ENCODE measurements at regions not wholly inside any gene's neighbourhood (a gene's known extent, or its start where the extent isn't known, plus 50 kb on each side); places are given as distances from the start of the nearest gene placed in this dataset.
A peak's percentile ranks its signal among the peaks of the same experiment; 100 is the strongest.

DNA sequence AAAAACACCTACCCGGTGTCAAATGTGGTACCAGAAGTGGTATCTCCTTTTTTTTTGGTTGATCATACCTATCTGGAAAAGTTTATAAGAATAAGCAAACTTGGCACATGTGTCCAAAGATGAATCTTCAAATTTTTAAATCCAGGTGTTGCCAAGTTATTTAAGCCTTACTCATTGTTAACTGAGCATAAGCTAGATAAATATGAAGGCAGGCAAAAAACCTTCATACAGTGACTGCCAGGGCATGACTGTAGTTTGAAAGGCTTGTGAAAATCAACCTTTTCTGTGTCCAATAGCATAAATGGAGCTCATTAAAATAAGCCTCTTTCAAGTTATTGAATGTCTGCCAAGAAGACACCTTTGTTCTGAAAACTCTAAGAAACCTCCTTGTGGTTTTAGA is 699.2 kb downstream of the DOK5 start:
- peak; percentile 15 for DNase-seq (ENCODE audit: low read depth)
- H3K4me3 ChIP-seq (ENCODE audit: low read length): no peak overlapping the region
- TF ChIP-seq, protein P1, sequence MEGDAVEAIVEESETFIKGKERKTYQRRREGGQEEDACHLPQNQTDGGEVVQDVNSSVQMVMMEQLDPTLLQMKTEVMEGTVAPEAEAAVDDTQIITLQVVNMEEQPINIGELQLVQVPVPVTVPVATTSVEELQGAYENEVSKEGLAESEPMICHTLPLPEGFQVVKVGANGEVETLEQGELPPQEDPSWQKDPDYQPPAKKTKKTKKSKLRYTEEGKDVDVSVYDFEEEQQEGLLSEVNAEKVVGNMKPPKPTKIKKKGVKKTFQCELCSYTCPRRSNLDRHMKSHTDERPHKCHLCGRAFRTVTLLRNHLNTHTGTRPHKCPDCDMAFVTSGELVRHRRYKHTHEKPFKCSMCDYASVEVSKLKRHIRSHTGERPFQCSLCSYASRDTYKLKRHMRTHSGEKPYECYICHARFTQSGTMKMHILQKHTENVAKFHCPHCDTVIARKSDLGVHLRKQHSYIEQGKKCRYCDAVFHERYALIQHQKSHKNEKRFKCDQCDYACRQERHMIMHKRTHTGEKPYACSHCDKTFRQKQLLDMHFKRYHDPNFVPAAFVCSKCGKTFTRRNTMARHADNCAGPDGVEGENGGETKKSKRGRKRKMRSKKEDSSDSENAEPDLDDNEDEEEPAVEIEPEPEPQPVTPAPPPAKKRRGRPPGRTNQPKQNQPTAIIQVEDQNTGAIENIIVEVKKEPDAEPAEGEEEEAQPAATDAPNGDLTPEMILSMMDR (IDR thresholded peaks at IDR 0.05; ENCODE audit: insufficient read depth, low read depth, low read length, missing control alignments): no peak

DNA sequence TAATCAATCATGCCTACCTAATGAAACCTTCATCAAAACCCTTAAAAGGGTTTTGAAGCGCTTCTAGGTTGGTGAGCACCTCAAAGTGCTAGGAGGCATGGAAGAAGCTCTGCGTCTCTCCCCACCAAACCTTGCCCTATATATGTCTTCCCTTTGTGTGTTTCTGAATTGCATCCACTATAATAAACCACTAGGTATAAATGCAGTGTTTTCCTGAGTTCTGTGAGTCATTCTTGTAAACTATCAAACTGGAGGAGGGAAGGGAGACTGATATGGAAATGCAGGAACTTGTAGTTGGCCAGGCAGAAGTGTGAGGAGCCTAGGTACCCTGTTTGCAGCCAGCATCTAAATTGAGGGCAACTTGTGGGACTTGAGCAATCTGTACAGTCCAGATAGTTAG is 698.8 kb downstream of the DOK5 start:
- TF ChIP-seq, protein P1 (IDR thresholded peaks at IDR 0.05; ENCODE audit: insufficient read depth, low read depth, low read length, missing control alignments): no peak
- H3K4me3 ChIP-seq (ENCODE audit: low read length): no peak overlapping the region
- peak; percentile 24 for DNase-seq (ENCODE audit: low read depth)

DNA sequence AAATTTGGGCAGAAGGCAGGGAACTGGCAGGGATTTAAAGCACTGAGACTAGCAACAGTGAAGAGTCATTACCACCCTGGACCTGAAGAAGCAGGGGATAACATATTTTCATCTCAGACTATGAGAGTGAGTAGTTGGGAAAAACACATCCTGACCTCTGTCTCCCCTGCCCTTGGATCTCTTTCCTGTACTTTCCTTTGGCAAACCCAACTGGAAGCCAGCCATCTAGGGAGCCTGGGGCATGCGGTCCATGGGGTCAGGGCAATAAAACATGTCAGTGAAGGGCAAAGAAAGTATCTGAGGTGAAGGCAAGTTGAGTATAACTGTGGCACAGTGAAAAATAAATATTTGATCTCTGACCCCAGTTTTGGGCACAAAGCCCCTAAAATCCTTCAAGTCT is 698.2 kb downstream of the DOK5 start:
- DNase-seq (ENCODE audit: low read depth): no peak
- H3K4me3 ChIP-seq (ENCODE audit: low read length): no peak overlapping the region
- TF ChIP-seq, protein P1 (IDR thresholded peaks at IDR 0.05; ENCODE audit: insufficient read depth, low read depth, low read length, missing control alignments): no peak

DNA sequence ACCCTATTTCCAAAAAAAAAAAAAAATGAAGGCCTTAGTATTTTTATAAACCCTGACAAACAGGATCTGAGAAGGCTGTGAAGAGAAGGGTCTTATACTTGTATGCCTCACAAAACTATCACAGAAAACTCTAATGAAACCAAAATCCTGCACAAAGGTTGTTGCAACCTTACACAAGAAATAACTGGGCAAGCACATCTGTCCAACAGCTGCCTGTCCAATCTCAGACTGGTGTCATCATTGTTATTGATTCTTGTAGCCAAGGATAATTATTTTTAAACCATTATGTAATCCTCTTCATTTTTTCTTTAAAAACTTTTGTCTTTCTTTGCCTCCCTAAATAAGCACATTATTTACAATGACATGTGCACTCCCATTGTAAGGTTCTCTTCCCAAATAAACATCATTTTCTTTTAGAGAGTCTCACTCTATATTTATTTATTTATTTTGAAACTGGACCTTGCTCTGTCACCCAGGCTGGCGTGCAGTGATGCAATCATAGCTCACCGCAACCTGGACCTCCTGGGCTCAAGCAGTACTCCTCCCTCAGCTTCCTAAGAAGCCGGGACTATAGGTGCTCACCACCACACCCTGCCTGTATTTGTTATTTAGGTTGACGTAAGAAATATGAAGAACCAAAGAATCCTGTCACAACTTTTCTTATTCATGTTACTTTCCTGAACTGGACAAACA is 697.1 kb downstream of the DOK5 start:
- TF ChIP-seq, protein P1 (IDR thresholded peaks at IDR 0.05; ENCODE audit: insufficient read depth, low read depth, low read length, missing control alignments): no peak
- no peak overlapping the region for H3K4me3 ChIP-seq (ENCODE audit: low read length)
- DNase-seq (ENCODE audit: low read depth): no peak

DNA sequence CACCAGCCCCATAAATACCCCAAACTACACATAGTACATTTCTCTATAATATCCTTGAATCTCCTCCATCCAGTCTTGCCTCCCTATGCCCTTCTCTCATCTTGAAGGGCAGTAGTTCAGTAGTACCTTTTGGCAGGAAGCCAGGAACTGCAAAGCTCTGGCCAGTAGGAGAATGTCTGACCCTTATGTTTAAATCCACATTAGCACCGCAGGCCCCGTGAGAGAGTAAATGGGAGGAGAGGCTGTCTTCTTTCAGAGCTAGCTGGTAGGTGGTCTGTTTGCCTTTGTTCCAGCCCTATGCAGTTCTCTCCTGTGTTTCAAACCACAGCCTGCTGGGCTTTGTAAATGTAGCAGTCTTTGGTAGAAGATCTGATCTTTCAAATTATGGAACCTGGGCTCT is 690.7 kb downstream of the DOK5 start:
- no peak overlapping the region for H3K4me3 ChIP-seq (ENCODE audit: low read length)
- no peak for DNase-seq (ENCODE audit: low read depth)
- TF ChIP-seq, protein P1 (IDR thresholded peaks at IDR 0.05; ENCODE audit: insufficient read depth, low read depth, low read length, missing control alignments): no peak

DNA sequence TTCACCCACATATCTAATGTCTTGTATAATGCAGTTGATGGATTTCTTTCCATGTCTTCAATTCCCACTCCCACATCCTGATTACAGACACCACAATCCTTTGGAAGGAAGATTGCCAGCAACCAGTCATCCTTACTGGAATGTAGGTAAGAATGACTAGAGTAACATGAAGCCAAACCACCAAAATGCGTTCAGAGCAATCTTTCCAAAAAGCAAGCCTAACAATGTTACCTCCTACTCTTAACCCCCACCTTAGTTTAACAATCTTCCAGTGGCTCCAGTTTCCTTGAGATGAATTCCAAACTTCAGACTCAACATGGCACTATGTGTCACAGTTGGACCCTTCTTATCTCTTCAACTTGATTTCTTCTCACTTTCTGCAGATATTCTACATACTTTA is 685.6 kb downstream of the DOK5 start:
- TF ChIP-seq, protein P1 (IDR thresholded peaks at IDR 0.05; ENCODE audit: insufficient read depth, low read depth, low read length, missing control alignments): no peak
- DNase-seq (ENCODE audit: low read depth): peak; percentile 73
- H3K4me3 ChIP-seq (ENCODE audit: low read length): no peak overlapping the region

DNA sequence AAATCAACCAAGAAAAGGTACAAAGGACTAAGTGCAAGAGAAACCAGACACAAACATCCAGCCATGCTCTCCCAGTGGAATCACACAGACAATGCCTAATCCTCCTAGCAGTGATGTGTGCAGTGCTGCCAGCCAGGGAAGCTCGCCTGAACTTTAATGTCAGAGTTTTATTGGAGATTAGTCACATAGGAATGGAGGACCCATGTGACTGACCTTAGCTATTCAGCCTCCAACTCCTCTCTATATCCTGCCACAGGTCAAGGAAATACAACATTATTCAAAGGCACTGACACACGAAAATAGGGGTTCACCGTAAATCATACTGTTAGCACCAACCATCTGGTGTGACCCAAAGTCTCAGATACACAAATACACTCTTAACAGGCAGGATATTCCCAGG is 684.6 kb downstream of the DOK5 start:
- TF ChIP-seq, protein P1 (IDR thresholded peaks at IDR 0.05; ENCODE audit: insufficient read depth, low read depth, low read length, missing control alignments): no peak

More for the DNA sequence above, 684.6 kb downstream of the DOK5 start:
- no peak overlapping the region for H3K4me3 ChIP-seq (ENCODE audit: low read length)
- no peak for DNase-seq (ENCODE audit: low read depth)
